Calu3 (cell line): ENCODE measurements at regions not wholly inside any gene's neighbourhood (a gene's known extent, or its start where the extent isn't known, plus 50 kb on each side); places are given as distances from the start of the nearest gene placed in this dataset.
A peak's percentile ranks its signal among the peaks of the same experiment; 100 is the strongest.

Experiments
- BruUV-seq: library from RNA; stranded (reverse); fragments of 400-500 nt; replicated peaks from 2 replicates; lab custom pipeline; 2021; lab: Mats Ljungman, UMichigan
- CTCF ChIA-PET: fragments of 300-600 bp; sonication (Branson Sonifier 250); formaldehyde crosslinking; loops from one replicate; lab custom pipeline; 2022; ENCODE audit warnings: antibody characterized with exemption; lab: Charles Lee
- DNase-seq: peaks from one replicate; pipeline ENCODE4 v3.0.0; 2022
- H3K27ac Mint-ChIP-seq: one replicate; pipeline ENCODE4 v1.8.0; 2022; ENCODE audit warnings: mixed read lengths; ENCODE audit not compliant: unreplicated experiment
- H3K27me3 Mint-ChIP-seq: one replicate; pipeline ENCODE4 v1.8.0; 2022; ENCODE audit warnings: mixed read lengths; ENCODE audit not compliant: unreplicated experiment
- H3K36me3 Mint-ChIP-seq: one replicate; pipeline ENCODE4 v1.8.0; 2022; ENCODE audit warnings: mild to moderate bottlenecking, moderate library complexity, mixed read lengths; ENCODE audit not compliant: insufficient read depth, unreplicated experiment
- H3K4me1 Mint-ChIP-seq: one replicate; pipeline ENCODE4 v1.8.0; 2022; ENCODE audit warnings: mild to moderate bottlenecking, low read depth, mixed read lengths; ENCODE audit not compliant: unreplicated experiment
- H3K4me3 Mint-ChIP-seq: one replicate; pipeline ENCODE4 v1.8.0; 2022; ENCODE audit warnings: mild to moderate bottlenecking, low read depth, moderate library complexity, mixed read lengths; ENCODE audit not compliant: unreplicated experiment
- H3K9me3 Mint-ChIP-seq: one replicate; pipeline ENCODE4 v1.8.0; 2022; ENCODE audit warnings: low read depth, mixed read lengths; ENCODE audit not compliant: unreplicated experiment
- intact Hi-C: fragments of 100-400 bp; cut with micrococcal nuclease; formaldehyde crosslinking; loops from one replicate; pipeline ENCODE4 v1.10.0; 2022; ENCODE audit not compliant: unreplicated experiment
- TF ChIP-seq, protein P1 (sequence below): fragments of 200-600 bp; IDR thresholded peaks from one replicate; pipeline ENCODE4 v1.8.0; 2022; ENCODE audit warnings: antibody characterized with exemption; ENCODE audit not compliant: unreplicated experiment

DNA sequence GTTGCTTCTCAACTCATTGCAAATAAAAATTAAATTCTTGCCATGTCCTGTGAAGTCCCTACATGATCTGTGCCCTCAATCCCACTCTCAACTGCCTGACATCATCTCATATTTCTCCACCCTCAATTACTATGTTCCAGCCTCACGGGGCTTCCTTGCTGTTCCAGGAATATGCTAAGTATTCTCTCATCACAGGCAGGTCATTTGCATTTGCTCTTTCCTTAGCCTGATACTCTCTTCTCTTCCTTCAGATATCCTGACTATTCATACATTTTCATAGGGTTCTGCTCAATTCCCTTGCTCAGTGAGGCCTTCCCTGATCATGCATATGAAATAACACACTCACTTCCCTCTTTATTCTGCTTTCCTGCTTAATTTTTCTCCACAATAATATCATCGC is 135.1 kb upstream of the DAB2 start:
- no peak overlapping the region for H3K27ac Mint-ChIP-seq
- H3K27me3 Mint-ChIP-seq = no peaks in the 10 kb centered on the region
- H3K9me3 Mint-ChIP-seq = no peaks in the 10 kb centered on the region
- no peak overlapping the region for H3K4me3 Mint-ChIP-seq
- CTCF ChIA-PET = no interaction called here
- intact Hi-C loops = no loop called here
- H3K4me1 Mint-ChIP-seq = no peaks in the 10 kb centered on the region
- no TSS peak for BruUV-seq
- no peak for DNase-seq
- H3K36me3 Mint-ChIP-seq = no peaks in the 10 kb centered on the region
- TF ChIP-seq, protein P1, sequence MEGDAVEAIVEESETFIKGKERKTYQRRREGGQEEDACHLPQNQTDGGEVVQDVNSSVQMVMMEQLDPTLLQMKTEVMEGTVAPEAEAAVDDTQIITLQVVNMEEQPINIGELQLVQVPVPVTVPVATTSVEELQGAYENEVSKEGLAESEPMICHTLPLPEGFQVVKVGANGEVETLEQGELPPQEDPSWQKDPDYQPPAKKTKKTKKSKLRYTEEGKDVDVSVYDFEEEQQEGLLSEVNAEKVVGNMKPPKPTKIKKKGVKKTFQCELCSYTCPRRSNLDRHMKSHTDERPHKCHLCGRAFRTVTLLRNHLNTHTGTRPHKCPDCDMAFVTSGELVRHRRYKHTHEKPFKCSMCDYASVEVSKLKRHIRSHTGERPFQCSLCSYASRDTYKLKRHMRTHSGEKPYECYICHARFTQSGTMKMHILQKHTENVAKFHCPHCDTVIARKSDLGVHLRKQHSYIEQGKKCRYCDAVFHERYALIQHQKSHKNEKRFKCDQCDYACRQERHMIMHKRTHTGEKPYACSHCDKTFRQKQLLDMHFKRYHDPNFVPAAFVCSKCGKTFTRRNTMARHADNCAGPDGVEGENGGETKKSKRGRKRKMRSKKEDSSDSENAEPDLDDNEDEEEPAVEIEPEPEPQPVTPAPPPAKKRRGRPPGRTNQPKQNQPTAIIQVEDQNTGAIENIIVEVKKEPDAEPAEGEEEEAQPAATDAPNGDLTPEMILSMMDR = no peak

DNA sequence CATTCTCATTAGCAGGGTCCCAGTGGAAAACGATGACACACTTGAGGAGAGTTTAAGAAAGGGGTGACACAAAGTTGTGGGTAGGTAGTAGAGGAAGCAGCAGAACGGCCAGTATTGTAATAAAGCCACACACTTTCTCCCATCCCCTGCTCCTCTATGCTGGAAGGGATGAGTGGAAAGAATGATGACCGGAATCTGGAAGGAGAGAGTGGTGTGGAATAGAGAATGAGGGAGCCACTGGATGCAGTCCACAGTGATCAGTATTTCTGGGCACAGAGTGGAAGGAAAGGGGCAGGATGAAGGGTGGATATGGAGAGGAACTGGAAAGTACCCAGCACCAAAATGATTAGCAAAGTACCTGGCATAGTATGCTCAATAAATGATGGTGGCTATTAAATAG is 133.8 kb upstream of the DAB2 start:
- Mint-ChIP-seq H3K36me3 (no peaks in the 10 kb centered on the region), H3K4me1 (no peaks in the 10 kb centered on the region), H3K9me3 (no peaks in the 10 kb centered on the region), H3K4me3 (no peak overlapping the region), H3K27me3 (no peaks in the 10 kb centered on the region), H3K27ac (no peak overlapping the region)
- intact Hi-C loops = no loop called here
- CTCF ChIA-PET = no interaction called here
- BruUV-seq = no TSS peak
- DNase-seq = no peak
- TF ChIP-seq, protein P1 = no peak

DNA sequence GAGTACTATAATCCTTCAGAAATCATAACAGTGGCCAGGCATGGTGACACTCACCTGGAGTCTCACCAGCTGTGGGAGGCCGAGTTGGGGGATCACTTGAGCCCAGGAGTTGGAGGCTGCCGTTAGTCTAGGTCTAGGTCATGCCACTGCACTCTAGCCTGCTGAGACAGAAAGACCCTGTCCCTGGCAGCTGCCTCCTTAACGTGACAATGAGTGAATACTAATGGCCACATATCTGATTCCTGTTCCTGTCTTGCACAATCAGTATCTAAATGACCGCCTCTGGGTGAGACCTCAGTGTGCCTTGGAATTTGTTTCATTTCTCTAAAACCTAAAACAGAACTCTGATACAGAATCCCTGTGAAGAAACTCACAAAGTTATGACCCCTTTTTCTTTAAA is 131.0 kb upstream of the DAB2 start:
- DNase-seq = no peak
- Mint-ChIP-seq H3K27me3 (no peaks in the 10 kb centered on the region), H3K9me3 (no peaks in the 10 kb centered on the region), H3K27ac (no peak overlapping the region), H3K36me3 (no peaks in the 10 kb centered on the region), H3K4me1 (no peaks in the 10 kb centered on the region), H3K4me3 (no peak overlapping the region)
- TF ChIP-seq, protein P1 = no peak
- BruUV-seq = no TSS peak
- CTCF ChIA-PET = no interaction called here
- intact Hi-C loops = no loop called here

DNA sequence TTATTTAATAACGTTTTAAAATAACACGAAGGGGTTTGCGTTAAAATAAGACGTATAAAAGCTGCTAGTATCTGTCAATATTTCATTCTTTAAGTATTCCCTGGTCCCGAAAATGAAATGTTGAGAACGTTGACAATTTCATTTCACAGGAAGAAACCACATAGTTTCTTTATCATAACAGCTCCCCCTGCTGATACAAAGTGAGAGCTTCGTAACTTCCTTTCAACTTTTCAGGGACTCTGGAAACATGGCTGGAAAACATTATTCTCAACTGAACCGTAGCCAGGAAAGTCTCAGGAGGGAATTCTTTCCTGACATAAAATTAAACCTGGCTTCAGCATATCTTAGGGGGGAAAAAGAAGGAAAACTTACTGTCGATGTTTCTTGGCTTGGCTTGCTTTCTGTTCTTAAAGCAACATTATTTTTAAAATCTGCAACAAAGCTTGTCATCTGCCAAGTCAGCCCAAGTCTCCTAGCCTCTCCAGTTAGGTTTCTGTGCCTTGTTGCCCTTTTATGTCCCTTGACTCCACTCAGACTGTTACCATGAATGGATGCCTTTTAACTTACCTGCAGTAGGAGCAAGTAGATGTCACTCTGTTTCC is 122.9 kb upstream of the DAB2 start:
- H3K27me3 Mint-ChIP-seq = no peaks in the 10 kb centered on the region
- no peaks in the 10 kb centered on the region for H3K9me3 Mint-ChIP-seq
- no TSS peak for BruUV-seq
- TF ChIP-seq, protein P1 = peak; percentile 59
- no peak overlapping the region for H3K27ac Mint-ChIP-seq
- no peaks in the 10 kb centered on the region for H3K36me3 Mint-ChIP-seq
- H3K4me3 Mint-ChIP-seq = no peak overlapping the region
- CTCF ChIA-PET = interaction anchor here (0.6 to 3.3 kb wide), 8 partner anchors 123 to 584 kb away, joined by 3 to 69 read pairs (median 6); partner anchors contain the start of gene DAB2
- peaks cover 10% of the 10 kb centered on the region for H3K4me1 Mint-ChIP-seq
- intact Hi-C loops = loop anchor here (1.0 to 10.0 kb wide), 5 partner anchors 122 to 403 kb away; partner anchors contain the start of gene FYB1
- DNase-seq = peak; percentile 49
